Testis (tissue), 2 donors: ENCODE measurements at regions not wholly inside any gene's neighbourhood (a gene's known extent, or its start where the extent isn't known, plus 50 kb on each side); places are given as distances from the start of the nearest gene placed in this dataset.
"Not testable (repeated sequence)": the region's sequence is repeated elsewhere in the genome, so short reads cannot be mapped to it uniquely, and the experiment has no call there.

ENCODE experiments used
- DNase-seq: peaks from one replicate; pipeline ENCODE4 v3.0.0-alpha.2; 2019
- H3K27ac ChIP-seq, 2 donors: fragments of 200-600 bp; sonication (generic); one replicate each; pipeline ENCODE4 v1.5.1; 2019
- H3K27me3 ChIP-seq: fragments of 200-600 bp; sonication (generic); one replicate; pipeline ENCODE4 v1.5.1; 2019
- H3K36me3 ChIP-seq: fragments of 200-600 bp; sonication (generic); one replicate; pipeline ENCODE4 v1.5.1; 2017; ENCODE audit warnings: low read depth; ENCODE audit errors: missing control alignments
- H3K4me1 ChIP-seq: fragments of 200-600 bp; sonication (generic); one replicate; pipeline ENCODE4 v1.5.1; 2019
- H3K4me3 ChIP-seq, 2 donors: fragments of 200-600 bp; sonication (generic); one replicate each; pipeline ENCODE4 v1.5.1; 2017 to 2019
- H3K9me3 ChIP-seq: fragments of 200-600 bp; sonication (generic); one replicate; pipeline ENCODE4 v1.5.1; 2017
- whole genome bisulfite sequencing, 2 donors: methylation state at CpG; one replicate each; pipeline ENCODE4 v1.1.5; 2018; 5-methylcytosine and 5-hydroxymethylcytosine counted together
- intact Hi-C: fragments of 100-400 bp; cut with DNase I; formaldehyde crosslinking; loops from one replicate; pipeline ENCODE4 v1.15.1; 2023; ENCODE audit warnings: low total_unique reads

DNA sequence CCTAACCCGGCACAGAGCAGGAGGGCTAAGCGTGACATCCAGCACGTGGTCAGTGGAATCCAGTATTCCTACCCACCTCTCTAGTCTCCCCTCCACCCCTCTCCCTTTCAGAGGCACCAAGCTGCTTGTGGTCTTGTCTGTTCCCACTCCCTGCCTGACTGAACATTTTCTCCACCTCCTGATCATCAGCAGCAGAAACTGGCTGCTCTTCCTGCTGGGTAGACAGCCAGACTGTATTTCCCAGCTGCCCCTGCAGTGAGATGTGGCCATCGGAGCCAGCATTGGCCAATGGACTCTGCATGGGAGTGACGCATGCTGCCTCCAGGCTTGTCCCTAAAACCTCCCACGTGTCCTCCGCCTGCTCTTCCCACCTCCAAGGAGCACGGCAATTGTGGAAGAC lies 143.8 kb downstream of the OR4F15 start:
- H3K36me3 ChIP-seq, H3K27me3 ChIP-seq, H3K4me1 ChIP-seq, H3K9me3 ChIP-seq, H3K27ac ChIP-seq, intact Hi-C loops, H3K4me3 ChIP-seq: not testable (repeated sequence)
- peak; percentile 19 for DNase-seq
- WGBS, 2 donors: 38% methylated on average over 3 of the region's 8 CpGs; no CpG with 5 or more reads in 1 of the 2 donors

- H3K36me3 ChIP-seq: not testable (repeated sequence)
- 40% methylated on average over 1 of the region's 4 CpGs; no CpG with 5 or more reads in 1 of the 2 donors for WGBS, 2 donors
- DNase-seq: peak; percentile 22
Measured at GRCh38 chr15:101958656-101959055, 146.7 kb downstream of the OR4F15 start.

DNA sequence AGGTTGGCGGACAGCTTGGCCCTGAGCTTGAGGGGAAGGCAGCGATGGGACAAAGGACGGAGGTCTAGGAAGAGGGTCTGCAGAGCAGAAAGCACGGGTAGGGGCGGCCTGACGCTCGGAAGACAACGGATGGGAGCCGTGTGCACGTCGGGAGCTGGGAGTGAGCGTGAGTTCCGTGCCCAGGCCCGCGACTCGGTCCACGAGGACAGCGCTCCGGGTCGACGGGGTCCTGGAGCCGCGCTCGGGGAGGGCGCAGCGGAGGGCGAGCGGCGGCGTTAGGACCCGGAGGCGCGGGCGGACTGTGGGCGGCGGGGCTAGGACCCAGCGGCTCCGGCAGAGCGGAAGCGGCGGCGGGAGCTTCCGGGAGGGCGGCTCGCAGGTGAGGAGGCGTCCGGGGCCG lies 149.3 kb downstream of the OR4F15 start:
- H3K36me3 ChIP-seq, H3K4me1 ChIP-seq, H3K4me3 ChIP-seq, H3K27ac ChIP-seq, intact Hi-C loops, DNase-seq, H3K9me3 ChIP-seq, H3K27me3 ChIP-seq: not testable (repeated sequence)
- WGBS, 2 donors: no CpG with 5 or more reads among the region's 48 CpGs

More at GRCh38 chr15:101958656-101959055, 146.7 kb downstream of the OR4F15 start:
- H3K27ac ChIP-seq, H3K4me3 ChIP-seq, intact Hi-C loops, H3K27me3 ChIP-seq, H3K4me1 ChIP-seq, H3K9me3 ChIP-seq: not testable (repeated sequence)

GRCh38 chr15:101961765-101962164 lies 149.8 kb downstream of the OR4F15 start:
- no CpG with 5 or more reads among the region's 41 CpGs for WGBS, 2 donors
- H3K4me1 ChIP-seq, intact Hi-C loops, DNase-seq, H3K27me3 ChIP-seq, H3K27ac ChIP-seq, H3K9me3 ChIP-seq, H3K4me3 ChIP-seq, H3K36me3 ChIP-seq: not testable (repeated sequence)

- DNase-seq, H3K4me1 ChIP-seq, intact Hi-C loops, H3K27ac ChIP-seq, H3K4me3 ChIP-seq, H3K9me3 ChIP-seq, H3K27me3 ChIP-seq, H3K36me3 ChIP-seq: not testable (repeated sequence)
- 84 to 92% methylated on average over 7 to 8 of the region's 8 CpGs for WGBS, 2 donors
Measured at GRCh38 chr15:101963687-101964086, 151.7 kb downstream of the OR4F15 start.

- H3K4me1 ChIP-seq, intact Hi-C loops, H3K27me3 ChIP-seq, H3K27ac ChIP-seq, H3K9me3 ChIP-seq, H3K36me3 ChIP-seq, H3K4me3 ChIP-seq, DNase-seq: not testable (repeated sequence)
- 81 to 89% methylated on average over 2 of the region's 2 CpGs for WGBS, 2 donors
Measured at GRCh38 chr15:101965353-101965752, 153.4 kb downstream of the OR4F15 start.

GRCh38 chr15:101965860-101966259 lies 153.9 kb downstream of the OR4F15 start:
- H3K4me1 ChIP-seq, H3K27ac ChIP-seq, intact Hi-C loops, H3K4me3 ChIP-seq, H3K9me3 ChIP-seq, DNase-seq, H3K27me3 ChIP-seq, H3K36me3 ChIP-seq: not testable (repeated sequence)
- WGBS, 2 donors: 90 to 93% methylated on average over 7 to 8 of the region's 8 CpGs

DNA sequence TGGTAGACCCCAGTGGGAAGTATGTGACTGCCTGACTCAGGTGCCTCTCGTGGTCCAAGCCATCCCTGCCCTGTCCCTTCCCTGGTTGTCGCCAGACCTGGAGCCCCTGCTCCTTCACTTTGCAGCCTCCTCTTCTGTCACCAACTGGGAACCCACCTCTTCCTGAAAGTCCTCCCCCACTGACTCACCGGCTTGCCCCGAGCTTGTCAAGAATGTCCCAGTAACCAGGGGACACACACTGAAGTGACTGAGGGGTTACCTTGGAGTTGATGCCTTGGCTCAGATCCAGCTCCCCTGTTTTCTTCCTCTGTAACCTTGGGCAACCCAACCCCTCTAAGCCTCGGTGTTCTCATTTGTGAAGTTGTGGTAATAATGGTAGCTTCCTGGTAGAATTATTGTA lies 155.4 kb downstream of the OR4F15 start:
- H3K27ac ChIP-seq, H3K4me3 ChIP-seq, H3K36me3 ChIP-seq, H3K4me1 ChIP-seq, intact Hi-C loops, H3K27me3 ChIP-seq, H3K9me3 ChIP-seq: not testable (repeated sequence)
- WGBS, 2 donors: 81% methylated on average over 1 of the region's 5 CpGs; no CpG with 5 or more reads in 1 of the 2 donors
- peak; percentile 12 for DNase-seq

GRCh38 chr15:101970605-101971004 lies 158.6 kb downstream of the OR4F15 start:
- DNase-seq, H3K4me3 ChIP-seq, H3K27me3 ChIP-seq, intact Hi-C loops, H3K36me3 ChIP-seq, H3K27ac ChIP-seq, H3K9me3 ChIP-seq, H3K4me1 ChIP-seq: not testable (repeated sequence)
- WGBS, 2 donors: no CpG with 5 or more reads among the region's 6 CpGs

DNA sequence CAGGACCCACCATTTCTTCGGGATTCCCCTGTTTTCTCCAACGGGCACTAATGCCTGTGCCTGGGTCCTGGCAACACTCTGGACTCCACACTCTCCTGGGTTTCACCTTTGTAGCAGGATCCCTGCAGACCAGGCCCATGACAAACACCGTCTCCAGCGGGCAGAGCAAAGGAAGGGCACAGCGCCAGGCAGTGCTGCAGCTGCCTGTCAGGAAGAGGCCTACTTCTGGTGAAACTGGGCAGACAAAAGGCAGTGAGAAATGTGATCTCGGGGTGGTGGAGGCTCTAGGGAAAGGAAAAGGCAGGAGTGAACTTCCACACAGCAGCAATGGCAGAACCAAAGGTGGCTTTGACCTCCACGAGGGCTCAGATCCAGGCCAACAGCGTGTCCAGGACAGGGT lies 165.3 kb downstream of the OR4F15 start:
- DNase-seq, H3K4me3 ChIP-seq, H3K36me3 ChIP-seq, intact Hi-C loops, H3K27ac ChIP-seq, H3K27me3 ChIP-seq, H3K4me1 ChIP-seq, H3K9me3 ChIP-seq: not testable (repeated sequence)
- WGBS, 2 donors: no CpG with 5 or more reads among the region's 8 CpGs

DNA sequence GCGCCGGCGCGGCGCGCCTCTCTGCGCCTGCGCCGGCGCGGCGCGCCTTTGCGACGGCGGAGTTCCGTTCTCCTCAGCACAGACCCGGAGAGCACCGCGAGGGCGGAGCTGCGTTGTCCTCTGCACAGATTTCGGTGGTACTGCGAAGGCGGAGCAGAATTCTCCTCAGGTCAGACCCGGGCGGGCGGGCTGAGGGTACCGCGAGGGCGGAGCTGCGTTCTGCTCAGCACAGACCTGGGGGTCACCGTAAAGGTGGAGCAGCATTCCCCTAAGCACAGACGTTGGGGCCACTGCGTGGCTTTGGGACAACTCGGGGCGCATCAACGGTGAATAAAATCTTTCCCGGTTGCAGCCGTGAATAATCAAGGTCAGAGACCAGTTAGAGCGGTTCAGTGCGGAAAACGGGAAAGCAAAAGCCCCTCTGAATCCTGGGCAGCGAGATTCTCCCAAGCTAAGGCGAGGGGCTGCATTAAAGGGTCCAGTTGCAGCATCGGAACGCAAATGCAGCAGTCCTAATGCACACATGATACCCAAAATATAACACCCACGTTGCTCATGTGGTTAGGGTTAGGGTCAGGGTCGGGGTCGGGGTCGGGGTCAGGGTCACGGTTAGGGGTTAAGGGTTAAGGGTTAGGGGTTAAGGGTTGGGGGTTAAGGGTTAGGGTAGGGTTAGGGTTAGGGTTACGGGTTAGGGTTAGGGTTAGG lies 168.4 kb downstream of the OR4F15 start:
- DNase-seq: peak; percentile 28
- intact Hi-C loops, H3K27ac ChIP-seq, H3K36me3 ChIP-seq, H3K27me3 ChIP-seq, H3K9me3 ChIP-seq, H3K4me1 ChIP-seq: not testable (repeated sequence)
- H3K4me3 ChIP-seq: peak overlapping the region in 1 of 2 donors; percentile 39
- 61% methylated on average over 52 of the region's 53 CpGs; no CpG with 5 or more reads in 1 of the 2 donors for WGBS, 2 donors
